Liver (tissue), 8 donors: ENCODE measurements at regions not wholly inside any gene's neighbourhood (a gene's known extent, or its start where the extent isn't known, plus 50 kb on each side); places are given as distances from the start of the nearest gene placed in this dataset.

Experiments used
- DNase-seq: peaks from one replicate; pipeline ENCODE4 v3.0.0-alpha.2; 2017; ENCODE audit warnings: low spot score
- H3K27ac ChIP-seq, 2 donors: one replicate each; pipeline ENCODE4 v1.7.0; 2013; ENCODE audit warnings: inconsistent platforms in 2 of 2, low read length in 2 of 2, control low read depth in 1 of 2, low read depth in 1 of 2, mild to moderate bottlenecking in 1 of 2
- H3K27me3 ChIP-seq, 4 donors: one replicate each; pipeline versions ENCODE4 v1.6.1 to v1.7.0; 2013; ENCODE audit warnings: low read length in 3 of 4, inconsistent platforms in 1 of 4, mild to moderate bottlenecking in 1 of 4, moderate library complexity in 1 of 4; ENCODE audit not compliant: control insufficient read depth in 4 of 4, insufficient read depth in 4 of 4
- H3K36me3 ChIP-seq, 4 donors: one replicate each; pipeline versions ENCODE4 v1.6.1 to v1.7.0; 2013; ENCODE audit warnings: low read length in 3 of 4, mild to moderate bottlenecking in 3 of 4, low read depth in 1 of 4, moderate library complexity in 1 of 4; ENCODE audit not compliant: control insufficient read depth in 4 of 4, insufficient read depth in 3 of 4
- H3K4me1 ChIP-seq, 4 donors: one replicate each; pipeline versions ENCODE4 v1.6.1 to v1.7.0; 2013; ENCODE audit warnings: low read length in 3 of 4, mild to moderate bottlenecking in 3 of 4, moderate library complexity in 1 of 4; ENCODE audit not compliant: control insufficient read depth in 4 of 4, insufficient read depth in 4 of 4
- H3K4me3 ChIP-seq, 3 donors: one replicate each; pipeline versions ENCODE4 v1.6.1 to v1.7.0; 2013; ENCODE audit warnings: low read length in 3 of 3, control low read depth in 1 of 3, low read depth in 1 of 3, mild to moderate bottlenecking in 1 of 3
- H3K9ac ChIP-seq, 2 donors: one replicate each; pipeline ENCODE4 v1.7.0; 2013; ENCODE audit warnings: low read length in 2 of 2, mild to moderate bottlenecking in 2 of 2, moderate library complexity in 2 of 2, control low read depth in 1 of 2, low read depth in 1 of 2
- H3K9me3 ChIP-seq, 4 donors: one replicate each; pipeline versions ENCODE4 v1.6.1 to v1.7.0; 2013; ENCODE audit warnings: low read length in 3 of 4; ENCODE audit not compliant: control insufficient read depth in 4 of 4
- EGR1 ChIP-seq, 2 donors: IDR thresholded peaks; 2 replicates each; pipeline ENCODE4 v1.6.1; 2016 to 2018; ENCODE audit warnings: antibody characterized with exemption in 2 of 2, low read depth in 2 of 2
- FOXA1 ChIP-seq: IDR thresholded peaks from 2 replicates; pipeline ENCODE4 v1.6.1; 2016; ENCODE audit warnings: antibody characterized with exemption
- FOXA2 ChIP-seq: IDR thresholded peaks from 2 replicates; pipeline ENCODE4 v1.6.1; 2016; ENCODE audit warnings: antibody characterized with exemption
- GABPA ChIP-seq, 2 donors: IDR thresholded peaks in 1 of 2; conservative IDR thresholded peaks in 1 of 2; 2 replicates each; pipeline ENCODE4 v1.6.1; 2016; ENCODE audit warnings: antibody characterized with exemption in 2 of 2, mild to moderate bottlenecking in 1 of 2, moderate library complexity in 1 of 2
- HNF4A ChIP-seq, 2 donors: conservative IDR thresholded peaks; 2 replicates each; pipeline ENCODE4 v1.6.1; 2016; ENCODE audit warnings: antibody characterized with exemption in 2 of 2, mild to moderate bottlenecking in 2 of 2
- HNF4G ChIP-seq: IDR thresholded peaks from 2 replicates; pipeline ENCODE4 v1.6.1; 2016; ENCODE audit warnings: antibody characterized with exemption
- JUND ChIP-seq, 2 donors: IDR thresholded peaks; 2 replicates each; pipeline ENCODE4 v1.6.1; 2016; ENCODE audit warnings: antibody characterized with exemption in 2 of 2
- NR2F2 ChIP-seq: IDR thresholded peaks from 2 replicates; pipeline ENCODE4 v1.6.1; 2016; ENCODE audit warnings: antibody characterized with exemption
- RAD21 ChIP-seq, 2 donors: IDR thresholded peaks; 2 replicates each; pipeline ENCODE4 v1.6.1; 2016; ENCODE audit warnings: antibody characterized with exemption in 2 of 2, mild to moderate bottlenecking in 2 of 2
- RXRA ChIP-seq, 2 donors: IDR thresholded peaks; 2 replicates each; pipeline ENCODE4 v1.6.1; 2017 to 2018; ENCODE audit warnings: antibody characterized with exemption in 2 of 2, mild to moderate bottlenecking in 1 of 2
- SP1 ChIP-seq: IDR thresholded peaks from 2 replicates; pipeline ENCODE4 v1.6.1; 2018; ENCODE audit warnings: antibody characterized with exemption, mild to moderate bottlenecking
- TAF1 ChIP-seq: conservative IDR thresholded peaks from 2 replicates; pipeline ENCODE4 v1.6.1; 2016; ENCODE audit warnings: antibody characterized with exemption, mild to moderate bottlenecking
- YY1 ChIP-seq: IDR thresholded peaks from 2 replicates; pipeline ENCODE4 v1.6.1; 2016; ENCODE audit warnings: antibody characterized with exemption, mild to moderate bottlenecking
- WGBS: extraction: QIAGEN DNeasy Blood & Tissue Kit; methylation state at CpG from one replicate; pipeline ENCODE4 v1.1.7; 2013; 5-methylcytosine and 5-hydroxymethylcytosine counted together
- TF ChIP-seq, protein P1 (sequence below): IDR thresholded peaks from 2 replicates; pipeline ENCODE4 v1.6.1; 2016; ENCODE audit warnings: antibody characterized with exemption
- TF ChIP-seq, protein P2 (sequence below): fragments of 150-350 bp; IDR thresholded peaks from 2 replicates; pipeline ENCODE4 v1.5.1; 2017; ENCODE audit warnings: improper control_type of control experiment, low read depth, low read length; ENCODE audit not compliant: missing input control
- TF ChIP-seq, protein P3 (sequence below): IDR thresholded peaks from 2 replicates; pipeline ENCODE4 v1.6.1; 2016; ENCODE audit warnings: antibody characterized with exemption
- TF ChIP-seq, protein P4 (sequence below): IDR thresholded peaks from 2 replicates; pipeline ENCODE4 v1.6.1; 2016; ENCODE audit warnings: antibody characterized with exemption
- TF ChIP-seq, protein P5 (sequence below): IDR thresholded peaks from 2 replicates; pipeline ENCODE4 v1.6.1; 2016; ENCODE audit warnings: antibody characterized with exemption, mild to moderate bottlenecking
- donor health status: healthy.
- donor health status: healthy.
- donor health status: healthy.
- donor health status: healthy.
- donor health status: healthy.

DNA sequence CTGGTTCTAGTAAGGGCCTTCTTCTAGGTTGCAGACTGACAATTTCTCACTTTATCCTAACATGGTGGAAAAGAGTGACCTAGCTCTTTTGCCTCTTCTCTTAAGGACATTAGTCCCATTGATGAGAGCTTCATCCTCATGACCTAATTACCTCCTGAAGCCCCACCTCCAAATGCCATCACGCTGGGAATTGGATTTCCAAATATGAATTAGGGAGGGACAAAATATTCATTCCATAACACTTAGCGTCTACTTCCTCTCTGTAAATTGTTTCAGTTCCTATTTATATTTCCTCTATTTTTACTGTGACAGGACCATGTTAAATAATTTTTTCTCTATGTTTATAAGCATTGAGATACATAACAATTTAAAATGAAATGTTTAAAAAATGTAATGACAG, 408.8 kb downstream of the CDH10 start:
- WGBS: 62% methylated on average over 2 of the region's 2 CpGs

DNA sequence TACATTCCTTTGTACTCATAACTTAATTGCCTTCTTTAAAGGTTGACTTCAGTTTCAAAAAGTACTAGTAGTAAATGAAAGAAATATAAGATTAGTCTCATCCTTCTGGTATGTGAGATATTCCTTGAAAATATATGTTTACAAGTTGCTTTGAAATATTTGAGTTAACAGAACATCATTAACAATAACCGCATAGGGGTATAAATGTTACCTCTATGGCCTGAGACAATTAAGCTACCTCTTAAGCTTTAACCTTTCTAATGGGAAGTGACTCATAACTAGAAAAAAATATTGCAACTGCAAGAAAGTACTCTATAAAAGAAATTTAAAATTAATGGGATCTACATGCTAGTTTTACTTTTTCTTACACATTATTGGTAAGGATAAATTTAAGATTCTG, 399.0 kb downstream of the CDH10 start:
- Histone ChIP-seq H3K9ac (no peak overlapping the region), H3K4me3 (no peak overlapping the region), H3K27ac (no peak overlapping the region), H3K36me3 (no peaks in the 10 kb centered on the region), H3K9me3 (no peaks in the 10 kb centered on the region), H3K4me1 (no peaks in the 10 kb centered on the region), H3K27me3 (no peaks in the 10 kb centered on the region)
- DNase-seq: no peak
- 83% methylated on average over 1 of the region's 1 CpG for WGBS
- TF ChIP-seq FOXA2 (no peak), NR2F2 (no peak), HNF4G (no peak), FOXA1 (no peak), YY1 (no peak), TAF1 (no peak), JUND (IDR thresholded peaks at IDR 0.05) (no peak)
- TF ChIP-seq, protein P1, sequence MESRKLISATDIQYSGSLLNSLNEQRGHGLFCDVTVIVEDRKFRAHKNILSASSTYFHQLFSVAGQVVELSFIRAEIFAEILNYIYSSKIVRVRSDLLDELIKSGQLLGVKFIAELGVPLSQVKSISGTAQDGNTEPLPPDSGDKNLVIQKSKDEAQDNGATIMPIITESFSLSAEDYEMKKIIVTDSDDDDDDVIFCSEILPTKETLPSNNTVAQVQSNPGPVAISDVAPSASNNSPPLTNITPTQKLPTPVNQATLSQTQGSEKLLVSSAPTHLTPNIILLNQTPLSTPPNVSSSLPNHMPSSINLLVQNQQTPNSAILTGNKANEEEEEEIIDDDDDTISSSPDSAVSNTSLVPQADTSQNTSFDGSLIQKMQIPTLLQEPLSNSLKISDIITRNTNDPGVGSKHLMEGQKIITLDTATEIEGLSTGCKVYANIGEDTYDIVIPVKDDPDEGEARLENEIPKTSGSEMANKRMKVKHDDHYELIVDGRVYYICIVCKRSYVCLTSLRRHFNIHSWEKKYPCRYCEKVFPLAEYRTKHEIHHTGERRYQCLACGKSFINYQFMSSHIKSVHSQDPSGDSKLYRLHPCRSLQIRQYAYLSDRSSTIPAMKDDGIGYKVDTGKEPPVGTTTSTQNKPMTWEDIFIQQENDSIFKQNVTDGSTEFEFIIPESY: no peak
- TF ChIP-seq, protein P2, sequence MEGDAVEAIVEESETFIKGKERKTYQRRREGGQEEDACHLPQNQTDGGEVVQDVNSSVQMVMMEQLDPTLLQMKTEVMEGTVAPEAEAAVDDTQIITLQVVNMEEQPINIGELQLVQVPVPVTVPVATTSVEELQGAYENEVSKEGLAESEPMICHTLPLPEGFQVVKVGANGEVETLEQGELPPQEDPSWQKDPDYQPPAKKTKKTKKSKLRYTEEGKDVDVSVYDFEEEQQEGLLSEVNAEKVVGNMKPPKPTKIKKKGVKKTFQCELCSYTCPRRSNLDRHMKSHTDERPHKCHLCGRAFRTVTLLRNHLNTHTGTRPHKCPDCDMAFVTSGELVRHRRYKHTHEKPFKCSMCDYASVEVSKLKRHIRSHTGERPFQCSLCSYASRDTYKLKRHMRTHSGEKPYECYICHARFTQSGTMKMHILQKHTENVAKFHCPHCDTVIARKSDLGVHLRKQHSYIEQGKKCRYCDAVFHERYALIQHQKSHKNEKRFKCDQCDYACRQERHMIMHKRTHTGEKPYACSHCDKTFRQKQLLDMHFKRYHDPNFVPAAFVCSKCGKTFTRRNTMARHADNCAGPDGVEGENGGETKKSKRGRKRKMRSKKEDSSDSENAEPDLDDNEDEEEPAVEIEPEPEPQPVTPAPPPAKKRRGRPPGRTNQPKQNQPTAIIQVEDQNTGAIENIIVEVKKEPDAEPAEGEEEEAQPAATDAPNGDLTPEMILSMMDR: no peak
- TF ChIP-seq, protein P3, sequence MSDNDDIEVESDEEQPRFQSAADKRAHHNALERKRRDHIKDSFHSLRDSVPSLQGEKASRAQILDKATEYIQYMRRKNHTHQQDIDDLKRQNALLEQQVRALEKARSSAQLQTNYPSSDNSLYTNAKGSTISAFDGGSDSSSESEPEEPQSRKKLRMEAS: no peak

More for the DNA sequence above, 408.8 kb downstream of the CDH10 start:
- H3K4me3 ChIP-seq: no peak overlapping the region
- H3K9ac ChIP-seq: no peak overlapping the region
- H3K36me3 ChIP-seq: no peaks in the 10 kb centered on the region
- no peaks in the 10 kb centered on the region for H3K9me3 ChIP-seq
- no peak for DNase-seq
- TF ChIP-seq, protein P1: no peak
- TF ChIP-seq SP1: no peak
- TF ChIP-seq, protein P4, sequence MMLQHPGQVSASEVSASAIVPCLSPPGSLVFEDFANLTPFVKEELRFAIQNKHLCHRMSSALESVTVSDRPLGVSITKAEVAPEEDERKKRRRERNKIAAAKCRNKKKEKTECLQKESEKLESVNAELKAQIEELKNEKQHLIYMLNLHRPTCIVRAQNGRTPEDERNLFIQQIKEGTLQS: no peak
- TF ChIP-seq EGR1 (IDR thresholded peaks at IDR 0.05; ENCODE audit: low read depth in 2 of 2): no peak
- TF ChIP-seq, protein P5, sequence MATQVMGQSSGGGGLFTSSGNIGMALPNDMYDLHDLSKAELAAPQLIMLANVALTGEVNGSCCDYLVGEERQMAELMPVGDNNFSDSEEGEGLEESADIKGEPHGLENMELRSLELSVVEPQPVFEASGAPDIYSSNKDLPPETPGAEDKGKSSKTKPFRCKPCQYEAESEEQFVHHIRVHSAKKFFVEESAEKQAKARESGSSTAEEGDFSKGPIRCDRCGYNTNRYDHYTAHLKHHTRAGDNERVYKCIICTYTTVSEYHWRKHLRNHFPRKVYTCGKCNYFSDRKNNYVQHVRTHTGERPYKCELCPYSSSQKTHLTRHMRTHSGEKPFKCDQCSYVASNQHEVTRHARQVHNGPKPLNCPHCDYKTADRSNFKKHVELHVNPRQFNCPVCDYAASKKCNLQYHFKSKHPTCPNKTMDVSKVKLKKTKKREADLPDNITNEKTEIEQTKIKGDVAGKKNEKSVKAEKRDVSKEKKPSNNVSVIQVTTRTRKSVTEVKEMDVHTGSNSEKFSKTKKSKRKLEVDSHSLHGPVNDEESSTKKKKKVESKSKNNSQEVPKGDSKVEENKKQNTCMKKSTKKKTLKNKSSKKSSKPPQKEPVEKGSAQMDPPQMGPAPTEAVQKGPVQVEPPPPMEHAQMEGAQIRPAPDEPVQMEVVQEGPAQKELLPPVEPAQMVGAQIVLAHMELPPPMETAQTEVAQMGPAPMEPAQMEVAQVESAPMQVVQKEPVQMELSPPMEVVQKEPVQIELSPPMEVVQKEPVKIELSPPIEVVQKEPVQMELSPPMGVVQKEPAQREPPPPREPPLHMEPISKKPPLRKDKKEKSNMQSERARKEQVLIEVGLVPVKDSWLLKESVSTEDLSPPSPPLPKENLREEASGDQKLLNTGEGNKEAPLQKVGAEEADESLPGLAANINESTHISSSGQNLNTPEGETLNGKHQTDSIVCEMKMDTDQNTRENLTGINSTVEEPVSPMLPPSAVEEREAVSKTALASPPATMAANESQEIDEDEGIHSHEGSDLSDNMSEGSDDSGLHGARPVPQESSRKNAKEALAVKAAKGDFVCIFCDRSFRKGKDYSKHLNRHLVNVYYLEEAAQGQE: no peak
- no peak for TF ChIP-seq HNF4A (conservative IDR thresholded peaks at IDR 0.05)
- no peak for TF ChIP-seq RXRA (IDR thresholded peaks at IDR 0.05)
- TF ChIP-seq TAF1: no peak
- TF ChIP-seq FOXA1: no peak
- TF ChIP-seq RAD21 (IDR thresholded peaks at IDR 0.05): no peak
- TF ChIP-seq FOXA2: no peak
- no peak for TF ChIP-seq NR2F2
- no peak for TF ChIP-seq HNF4G
- TF ChIP-seq, protein P2: no peak
- no peak for TF ChIP-seq GABPA (IDR thresholded peaks at IDR 0.05 in 1 of 2, conservative IDR thresholded peaks at IDR 0.05 in 1 of 2)
- TF ChIP-seq, protein P3: no peak
- no peaks in the 10 kb centered on the region for H3K27me3 ChIP-seq
- H3K27ac ChIP-seq: no peak overlapping the region
- H3K4me1 ChIP-seq: no peaks in the 10 kb centered on the region
